ENCODE measurements at regions not wholly inside any gene's neighbourhood (a gene's known extent, or its start where the extent isn't known, plus 50 kb on each side); places are given as distances from the start of the nearest gene placed in this dataset.

DNA sequence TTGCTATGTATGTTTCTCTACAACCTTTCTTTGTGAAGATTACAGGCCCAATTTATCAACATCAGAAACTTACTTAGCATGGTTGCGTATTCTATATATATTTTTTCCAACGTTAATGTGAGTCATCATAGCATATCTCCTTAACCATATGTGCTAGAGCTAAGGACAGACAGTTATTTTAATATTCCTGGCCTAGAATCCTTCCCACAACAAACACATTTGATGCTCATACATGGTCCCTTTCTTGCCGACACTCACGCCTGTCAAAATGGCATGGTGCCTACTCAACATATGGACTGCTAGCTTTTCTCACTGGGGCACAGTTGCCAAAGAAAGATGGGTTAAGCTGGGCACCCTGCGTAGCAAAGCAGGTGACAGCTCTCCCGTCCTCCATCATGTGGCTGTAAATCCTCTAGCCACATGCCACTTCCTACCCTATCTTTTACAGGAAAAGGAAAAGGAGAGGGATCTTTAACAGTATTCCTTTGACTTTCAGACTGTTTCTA is 75.2 kb upstream of the GALNT5 start:
- H3K27ac ChIP-seq = peak overlapping the region in 1 of 2 donors; percentile 4
- intact Hi-C loops (cut with DNase I) = no loop called here
- no peaks in the 10 kb centered on the region for H3K27me3 ChIP-seq
- H3K4me3 ChIP-seq = no peak overlapping the region
- DNase-seq = no peak
- TF ChIP-seq CTCF (IDR thresholded peaks at IDR 0.05) = no peak
- H3K9me3 ChIP-seq = no peaks in the 10 kb centered on the region
- ATAC-seq = no peak
- H3K4me1 ChIP-seq = peaks cover 0 to 22% of the 10 kb centered on the region in 2 donors
- no peaks in the 10 kb centered on the region for H3K36me3 ChIP-seq

DNA sequence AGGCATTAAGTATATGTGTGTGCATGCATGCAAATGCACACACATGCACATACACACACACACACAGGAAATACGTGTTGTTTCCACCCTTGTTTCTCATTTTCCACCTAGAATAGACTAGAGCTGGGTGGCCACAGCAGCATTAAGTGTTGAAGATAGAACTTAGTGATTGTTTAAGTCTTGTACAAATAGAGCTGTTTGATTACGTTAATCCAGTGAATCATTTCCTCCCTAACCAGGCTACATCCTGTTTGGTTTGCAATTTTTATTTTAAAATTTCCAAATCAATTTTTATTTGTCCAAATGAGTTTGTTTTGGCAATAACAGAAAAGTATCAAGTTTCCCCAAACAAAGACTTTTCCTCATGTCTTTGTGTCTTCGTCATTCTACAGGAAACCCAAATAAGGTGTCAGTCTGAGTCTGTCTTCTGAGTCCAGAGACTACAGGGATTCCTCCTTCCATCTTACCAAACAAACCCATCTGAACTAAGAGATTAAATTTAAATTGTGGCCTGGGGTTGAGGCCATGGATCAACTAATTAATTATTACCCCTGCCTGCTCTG is 74.6 kb upstream of the GALNT5 start:
- no peaks in the 10 kb centered on the region for H3K36me3 ChIP-seq
- DNase-seq = no peak
- H3K4me1 ChIP-seq = peaks cover 0 to 22% of the 10 kb centered on the region in 2 donors
- no peak overlapping the region for H3K4me3 ChIP-seq
- intact Hi-C loops (cut with DNase I) = no loop called here
- H3K27me3 ChIP-seq = no peaks in the 10 kb centered on the region
- peak overlapping the region in 1 of 2 donors; percentile 4 for H3K27ac ChIP-seq
- no peak for TF ChIP-seq CTCF (IDR thresholded peaks at IDR 0.05)
- peak; percentile 62 for ATAC-seq
- H3K9me3 ChIP-seq = no peaks in the 10 kb centered on the region

- no peaks in the 10 kb centered on the region for H3K27me3 ChIP-seq
- no peak for TF ChIP-seq CTCF (IDR thresholded peaks at IDR 0.05)
- DNase-seq = no peak
- intact Hi-C loops (cut with DNase I) = no loop called here
- H3K27ac ChIP-seq = no peak overlapping the region
- no peak for ATAC-seq
- no peaks in the 10 kb centered on the region for H3K9me3 ChIP-seq
- no peak overlapping the region for H3K4me3 ChIP-seq
- no peaks in the 10 kb centered on the region for H3K36me3 ChIP-seq
- H3K4me1 ChIP-seq = peaks cover 0 to 22% of the 10 kb centered on the region in 2 donors
Measured at GRCh38 chr2:157184161-157184895, 73.2 kb upstream of the GALNT5 start.

DNA sequence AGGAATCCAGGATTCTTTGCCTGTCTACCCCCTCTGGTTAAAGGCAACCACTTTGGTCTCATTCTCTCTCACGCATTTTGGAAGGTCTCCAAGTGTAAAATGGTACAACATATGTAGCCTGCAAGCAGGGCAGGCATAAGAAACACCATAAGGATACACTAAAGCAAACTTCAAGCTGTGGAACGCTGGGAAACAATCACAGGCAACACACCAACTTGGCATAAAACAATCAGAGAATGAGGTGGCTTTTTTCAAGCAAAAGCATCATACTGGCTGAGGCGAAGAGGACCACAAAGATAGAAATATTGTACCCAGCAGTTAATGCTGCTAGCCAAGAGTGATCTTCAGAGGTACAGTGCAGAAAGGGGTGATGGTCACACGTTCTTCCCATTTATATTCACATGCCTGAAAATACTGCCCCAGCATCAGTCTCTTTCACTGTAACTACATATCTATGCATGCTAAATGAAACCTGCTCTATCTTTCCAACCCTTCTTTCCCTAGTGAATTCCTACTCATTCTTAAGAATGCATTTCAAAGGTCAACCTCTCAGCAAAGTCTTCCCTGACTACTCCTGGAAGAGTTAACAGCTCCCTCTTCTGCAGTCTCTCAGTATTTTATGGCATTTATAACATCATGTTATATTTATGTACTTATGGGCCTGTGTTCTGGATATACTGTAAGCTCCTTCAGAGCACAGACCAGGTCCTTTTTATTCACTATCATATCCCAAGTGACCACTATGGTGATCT is 71.9 kb upstream of the GALNT5 start:
- intact Hi-C loops (cut with DNase I) = no loop called here
- no peaks in the 10 kb centered on the region for H3K36me3 ChIP-seq

More for the DNA sequence above, 71.9 kb upstream of the GALNT5 start:
- DNase-seq = no peak
- no peak for TF ChIP-seq CTCF (IDR thresholded peaks at IDR 0.05)
- ATAC-seq = no peak
- H3K27me3 ChIP-seq = no peaks in the 10 kb centered on the region
- peaks cover 0 to 22% of the 10 kb centered on the region in 2 donors for H3K4me1 ChIP-seq
- no peak overlapping the region for H3K27ac ChIP-seq
- H3K9me3 ChIP-seq = no peaks in the 10 kb centered on the region
- no peak overlapping the region for H3K4me3 ChIP-seq

All from left lung (tissue), 4 donors.